Right lobe of liver (tissue), 4 donors: ENCODE measurements at regions not wholly inside any gene's neighbourhood (a gene's known extent, or its start where the extent isn't known, plus 50 kb on each side); places are given as distances from the start of the nearest gene placed in this dataset.

Experiments
- CTCF ChIP-seq, 4 donors: fragments of 200-600 bp in 3 of 4; fragments of 450-650 bp in 1 of 4; IDR thresholded peaks; one replicate each; pipeline versions ENCODE4 v1.5.1 to v1.8.0; 2016 to 2022; ENCODE audit warnings: antibody characterized with exemption in 4 of 4, mild to moderate bottlenecking in 2 of 4
- POLR2A ChIP-seq: fragments of 450-650 bp; IDR thresholded peaks from one replicate; pipeline ENCODE4 v1.6.1; 2017; ENCODE audit warnings: antibody characterized with exemption, mild to moderate bottlenecking
- donor health status: DM: no; HTN: no; CAD: no.
- donor health status: DM: no; HTN: no; CAD: no.
- donor health status: DM: no; HTN: yes; CAD: no.

- TF ChIP-seq CTCF (IDR thresholded peaks at IDR 0.05), result no peak
- no peak for TF ChIP-seq POLR2A
Observed at GRCh38 chr13:44111701-44112100, 232.0 kb downstream of the LACC1 start.
